Right atrium auricular region (tissue), 2 donors: ENCODE measurements at regions not wholly inside any gene's neighbourhood (a gene's known extent, or its start where the extent isn't known, plus 50 kb on each side); places are given as distances from the start of the nearest gene placed in this dataset.
"Not testable (repeated sequence)": the region's sequence is repeated elsewhere in the genome, so short reads cannot be mapped to it uniquely, and the experiment has no call there.

ENCODE experiments used
- DNase-seq: peaks from one replicate; pipeline ENCODE4 v3.0.0-alpha.2; 2019; ENCODE audit warnings: low spot score
- H3K27ac ChIP-seq, 2 donors: fragments of 200-600 bp; sonication (generic); 1 replicate in 1 of 2; 2 replicates in 1 of 2; pipeline ENCODE4 v1.5.1; 2016 to 2019
- H3K27me3 ChIP-seq, 2 donors: fragments of 200-600 bp; sonication (generic); one replicate each; pipeline versions ENCODE4 v1.5.1 to v1.6.0; 2017 to 2019
- H3K36me3 ChIP-seq: fragments of 200-600 bp; sonication (generic); one replicate; pipeline ENCODE4 v1.5.1; 2016
- H3K4me1 ChIP-seq, 2 donors: fragments of 200-600 bp; sonication (generic); one replicate each; pipeline versions ENCODE4 v1.5.1 to v1.6.0; 2017 to 2019
- H3K4me3 ChIP-seq, 2 donors: fragments of 200-600 bp; sonication (generic); 1 replicate in 1 of 2; 2 replicates in 1 of 2; pipeline ENCODE4 v1.5.1; 2017 to 2019; ENCODE audit warnings: mild to moderate bottlenecking in 1 of 2, moderate library complexity in 1 of 2
- H3K9me3 ChIP-seq, 2 donors: fragments of 200-600 bp; sonication (generic); one replicate each; pipeline ENCODE4 v1.5.1; 2019
- TF ChIP-seq, protein P1 (sequence below), 2 donors: fragments of 200-600 bp; sonication (generic); IDR thresholded peaks; one replicate each; pipeline ENCODE4 v1.5.1; 2019; ENCODE audit warnings: antibody characterized with exemption in 2 of 2

DNA sequence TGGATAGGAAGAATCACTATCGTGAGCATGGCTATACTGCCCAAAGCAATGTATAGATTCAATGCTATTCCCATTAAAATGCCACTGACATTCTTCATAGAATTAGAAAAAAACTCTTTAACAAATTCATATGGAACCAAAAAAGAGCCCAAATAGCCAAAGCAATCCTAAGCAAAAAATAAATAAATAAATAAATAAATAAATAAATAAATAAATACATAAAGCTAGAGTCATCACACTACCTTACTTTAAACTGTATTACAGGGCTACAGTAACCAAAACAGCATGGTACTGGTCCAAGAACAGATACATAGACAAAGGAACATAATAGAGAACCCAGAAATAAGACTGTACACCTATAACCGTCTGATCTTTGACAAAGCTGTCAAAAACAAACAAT lies 180.4 kb upstream of the CDKN2B start:
- H3K4me3 ChIP-seq = no peak overlapping the region
- H3K27ac ChIP-seq = no peak overlapping the region
- H3K27me3 ChIP-seq = no peaks in the 10 kb centered on the region
- H3K9me3 ChIP-seq = no peaks in the 10 kb centered on the region
- H3K4me1 ChIP-seq = no peaks in the 10 kb centered on the region
- TF ChIP-seq, protein P1, sequence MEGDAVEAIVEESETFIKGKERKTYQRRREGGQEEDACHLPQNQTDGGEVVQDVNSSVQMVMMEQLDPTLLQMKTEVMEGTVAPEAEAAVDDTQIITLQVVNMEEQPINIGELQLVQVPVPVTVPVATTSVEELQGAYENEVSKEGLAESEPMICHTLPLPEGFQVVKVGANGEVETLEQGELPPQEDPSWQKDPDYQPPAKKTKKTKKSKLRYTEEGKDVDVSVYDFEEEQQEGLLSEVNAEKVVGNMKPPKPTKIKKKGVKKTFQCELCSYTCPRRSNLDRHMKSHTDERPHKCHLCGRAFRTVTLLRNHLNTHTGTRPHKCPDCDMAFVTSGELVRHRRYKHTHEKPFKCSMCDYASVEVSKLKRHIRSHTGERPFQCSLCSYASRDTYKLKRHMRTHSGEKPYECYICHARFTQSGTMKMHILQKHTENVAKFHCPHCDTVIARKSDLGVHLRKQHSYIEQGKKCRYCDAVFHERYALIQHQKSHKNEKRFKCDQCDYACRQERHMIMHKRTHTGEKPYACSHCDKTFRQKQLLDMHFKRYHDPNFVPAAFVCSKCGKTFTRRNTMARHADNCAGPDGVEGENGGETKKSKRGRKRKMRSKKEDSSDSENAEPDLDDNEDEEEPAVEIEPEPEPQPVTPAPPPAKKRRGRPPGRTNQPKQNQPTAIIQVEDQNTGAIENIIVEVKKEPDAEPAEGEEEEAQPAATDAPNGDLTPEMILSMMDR (IDR thresholded peaks at IDR 0.05) = no peak
- no peak for DNase-seq
- no peaks in the 10 kb centered on the region for H3K36me3 ChIP-seq

DNA sequence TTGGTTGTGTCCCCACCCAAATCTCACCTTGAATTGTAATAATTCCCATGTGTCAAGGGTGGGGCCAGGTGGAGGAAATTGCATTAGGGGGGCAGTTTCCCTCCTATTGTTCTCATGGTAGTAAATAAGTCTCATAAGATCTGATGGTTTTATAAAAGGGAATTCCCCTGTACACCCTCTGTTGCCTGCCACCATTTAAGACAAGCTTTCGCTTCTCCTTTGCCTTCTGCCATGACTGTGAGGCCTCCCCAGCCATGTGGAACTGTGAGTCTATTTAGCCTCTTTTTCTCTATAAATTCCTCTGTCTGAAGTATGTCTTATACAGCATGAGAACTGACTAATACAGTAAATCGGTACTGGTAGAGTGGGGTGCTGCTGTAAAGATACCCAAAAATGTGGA lies 187.9 kb upstream of the CDKN2B start:
- H3K36me3 ChIP-seq, DNase-seq, H3K27ac ChIP-seq: not testable (repeated sequence)

GRCh38 chr9:22198681-22199080 lies 189.6 kb upstream of the CDKN2B start:
- no peak for DNase-seq
- Histone ChIP-seq H3K4me3 (no peak overlapping the region), H3K4me1 (no peaks in the 10 kb centered on the region), H3K9me3 (no peaks in the 10 kb centered on the region), H3K27ac (no peak overlapping the region), H3K36me3 (no peaks in the 10 kb centered on the region), H3K27me3 (no peaks in the 10 kb centered on the region)
- TF ChIP-seq, protein P1 (IDR thresholded peaks at IDR 0.05) = no peak

More for the DNA sequence above, 187.9 kb upstream of the CDKN2B start:
- not testable (repeated sequence) for H3K27me3 ChIP-seq, H3K9me3 ChIP-seq, H3K4me3 ChIP-seq, H3K4me1 ChIP-seq

- TF ChIP-seq, protein P1 (IDR thresholded peaks at IDR 0.05) = no peak
- no peak for DNase-seq
- Histone ChIP-seq H3K4me3 (no peak overlapping the region), H3K36me3 (no peaks in the 10 kb centered on the region), H3K27ac (no peak overlapping the region), H3K4me1 (no peaks in the 10 kb centered on the region), H3K27me3 (no peaks in the 10 kb centered on the region), H3K9me3 (no peaks in the 10 kb centered on the region)
Observed at GRCh38 chr9:22201256-22201655, 192.2 kb upstream of the CDKN2B start.

- Histone ChIP-seq H3K9me3 (no peaks in the 10 kb centered on the region), H3K36me3 (no peaks in the 10 kb centered on the region), H3K4me3 (no peak overlapping the region), H3K27ac (no peak overlapping the region), H3K4me1 (no peaks in the 10 kb centered on the region), H3K27me3 (no peaks in the 10 kb centered on the region)
- no peak for DNase-seq
- TF ChIP-seq, protein P1 (IDR thresholded peaks at IDR 0.05) = no peak
Observed at GRCh38 chr9:22203371-22204138, 194.4 kb upstream of the CDKN2B start.

GRCh38 chr9:22204240-22204639 lies 195.1 kb upstream of the CDKN2B start:
- DNase-seq = no peak
- Histone ChIP-seq H3K4me3 (no peak overlapping the region), H3K4me1 (no peaks in the 10 kb centered on the region), H3K36me3 (no peaks in the 10 kb centered on the region), H3K27me3 (no peaks in the 10 kb centered on the region), H3K27ac (no peak overlapping the region), H3K9me3 (no peaks in the 10 kb centered on the region)
- TF ChIP-seq, protein P1 (IDR thresholded peaks at IDR 0.05) = no peak
